Ishikawa (cell line): ENCODE measurements at regions not wholly inside any gene's neighbourhood (a gene's known extent, or its start where the extent isn't known, plus 50 kb on each side); places are given as distances from the start of the nearest gene placed in this dataset.

ENCODE experiments used
- CEBPB ChIP-seq: IDR thresholded peaks from 2 replicates; pipeline ENCODE4 v1.6.1; 2012
- EGR1 ChIP-seq: IDR thresholded peaks from 2 replicates; pipeline ENCODE4 v1.6.1; 2012
- EP300 ChIP-seq: IDR thresholded peaks from 2 replicates; pipeline ENCODE4 v1.6.1; 2012; ENCODE audit warnings: borderline replicate concordance
- REST ChIP-seq: IDR thresholded peaks from 2 replicates; pipeline ENCODE4 v1.6.1; 2012; ENCODE audit warnings: low read depth, mild to moderate bottlenecking
- TAF1 ChIP-seq: IDR thresholded peaks from 2 replicates; pipeline ENCODE4 v1.6.1; 2012; ENCODE audit warnings: low read depth, mild to moderate bottlenecking
- TCF12 ChIP-seq: IDR thresholded peaks from 2 replicates; pipeline ENCODE4 v1.6.1; 2012; ENCODE audit warnings: low read depth
- TEAD4 ChIP-seq: IDR thresholded peaks from 2 replicates; pipeline ENCODE4 v1.6.1; 2012
- USF1 ChIP-seq: IDR thresholded peaks from 2 replicates; pipeline ENCODE4 v1.6.1; 2012
- YY1 ChIP-seq: IDR thresholded peaks from 2 replicates; pipeline ENCODE4 v1.6.1; 2012; ENCODE audit warnings: low read depth

GRCh38 chr3:176431038-176431418, 766.3 kb downstream of the TBL1XR1 start:
- TF ChIP-seq YY1, result no peak
- no peak for TF ChIP-seq TAF1
- TF ChIP-seq CEBPB, result no peak
- no peak for TF ChIP-seq REST
- no peak for TF ChIP-seq EP300
- TF ChIP-seq TCF12, result no peak
- no peak for TF ChIP-seq USF1
- TF ChIP-seq EGR1, result no peak
- TF ChIP-seq TEAD4, result no peak
